Activated B cell treated with CpG ODN at 0.5 μM for 24 hours (primary cell): ENCODE measurements at regions not wholly inside any gene's neighbourhood (a gene's known extent, or its start where the extent isn't known, plus 50 kb on each side); places are given as distances from the start of the nearest gene placed in this dataset.
A peak's percentile ranks its signal among the peaks of the same experiment; 100 is the strongest.

Source experiments
- ATAC-seq: fragments of 200-7000 bp; cut with Tn5 transposase; one replicate; pipeline ENCODE4 v1.10.0; 2021; ENCODE audit warnings: low read depth, mild to moderate bottlenecking, moderate library complexity
- CTCF ChIA-PET: fragments of 350-600 bp; sonication (Branson Sonifier 250); formaldehyde crosslinking; loops from one replicate; lab custom pipeline; 2021; ENCODE audit warnings: antibody characterized with exemption; lab: Charles Lee
- POLR2A ChIA-PET: fragments of 350-600 bp; sonication (Branson Sonifier 250); formaldehyde crosslinking; loops from one replicate; lab custom pipeline; 2021; ENCODE audit warnings: antibody characterized with exemption; lab: Charles Lee
- DNase-seq: peaks from one replicate; pipeline ENCODE4 v3.0.0; 2022
- H3K27ac Mint-ChIP-seq: one replicate; pipeline ENCODE4 v1.8.0; 2020; ENCODE audit warnings: mixed read lengths
- H3K27me3 Mint-ChIP-seq: one replicate; pipeline ENCODE4 v1.8.0; 2021; ENCODE audit warnings: mixed read lengths
- H3K36me3 Mint-ChIP-seq: one replicate; pipeline ENCODE4 v1.8.0; 2021; ENCODE audit warnings: low read depth, mixed read lengths
- H3K4me1 Mint-ChIP-seq: one replicate; pipeline ENCODE4 v1.8.0; 2021; ENCODE audit warnings: mixed read lengths
- H3K4me3 Mint-ChIP-seq: one replicate; pipeline ENCODE4 v1.8.0; 2020; ENCODE audit warnings: mild to moderate bottlenecking, mixed read lengths
- H3K9me3 Mint-ChIP-seq: one replicate; pipeline ENCODE4 v1.8.0; 2020; ENCODE audit warnings: mixed read lengths
- intact Hi-C: fragments of 100-400 bp; cut with micrococcal nuclease; formaldehyde crosslinking; loops from one replicate; pipeline ENCODE4 v1.15.1; 2024
- TF ChIP-seq, protein P1 (sequence below): fragments of 200-600 bp; IDR thresholded peaks from one replicate; pipeline ENCODE4 v1.8.0; 2022; ENCODE audit warnings: antibody characterized with exemption, mild to moderate bottlenecking

DNA sequence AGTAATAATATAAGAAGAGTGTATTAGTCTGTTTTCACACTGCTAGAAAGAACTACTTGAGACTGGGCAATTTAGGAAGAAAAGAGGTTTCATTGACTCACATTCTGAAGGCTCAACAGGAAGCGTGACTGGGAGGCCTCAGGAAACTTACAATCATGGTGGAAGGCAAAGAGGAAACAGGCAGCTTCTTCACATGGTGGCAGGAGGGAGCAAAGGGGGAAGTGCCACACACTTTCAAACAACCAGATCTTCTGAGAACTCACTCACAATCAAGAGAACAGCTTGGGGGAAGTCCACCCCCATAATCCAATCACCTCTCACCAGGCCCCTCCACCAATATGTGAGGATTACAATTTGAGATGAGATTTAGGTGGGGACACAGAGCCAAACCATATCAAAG, 212.5 kb upstream of the HDAC9 start:
- TF ChIP-seq, protein P1, sequence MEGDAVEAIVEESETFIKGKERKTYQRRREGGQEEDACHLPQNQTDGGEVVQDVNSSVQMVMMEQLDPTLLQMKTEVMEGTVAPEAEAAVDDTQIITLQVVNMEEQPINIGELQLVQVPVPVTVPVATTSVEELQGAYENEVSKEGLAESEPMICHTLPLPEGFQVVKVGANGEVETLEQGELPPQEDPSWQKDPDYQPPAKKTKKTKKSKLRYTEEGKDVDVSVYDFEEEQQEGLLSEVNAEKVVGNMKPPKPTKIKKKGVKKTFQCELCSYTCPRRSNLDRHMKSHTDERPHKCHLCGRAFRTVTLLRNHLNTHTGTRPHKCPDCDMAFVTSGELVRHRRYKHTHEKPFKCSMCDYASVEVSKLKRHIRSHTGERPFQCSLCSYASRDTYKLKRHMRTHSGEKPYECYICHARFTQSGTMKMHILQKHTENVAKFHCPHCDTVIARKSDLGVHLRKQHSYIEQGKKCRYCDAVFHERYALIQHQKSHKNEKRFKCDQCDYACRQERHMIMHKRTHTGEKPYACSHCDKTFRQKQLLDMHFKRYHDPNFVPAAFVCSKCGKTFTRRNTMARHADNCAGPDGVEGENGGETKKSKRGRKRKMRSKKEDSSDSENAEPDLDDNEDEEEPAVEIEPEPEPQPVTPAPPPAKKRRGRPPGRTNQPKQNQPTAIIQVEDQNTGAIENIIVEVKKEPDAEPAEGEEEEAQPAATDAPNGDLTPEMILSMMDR, result no peak
- CTCF ChIA-PET, result no interaction called here
- intact Hi-C loops, result loop anchor here (1.0 kb wide), 1 partner anchor 8 kb away; no protein-coding TSS in a partner anchor
- DNase-seq (no peak), ATAC-seq (no peak)
- Mint-ChIP-seq H3K9me3 (peaks cover 3% of the 10 kb centered on the region), H3K4me3 (no peak overlapping the region), H3K27ac (no peak overlapping the region), H3K36me3 (no peaks in the 10 kb centered on the region), H3K4me1 (no peaks in the 10 kb centered on the region), H3K27me3 (no peaks in the 10 kb centered on the region)
- POLR2A ChIA-PET, result no interaction called here

DNA sequence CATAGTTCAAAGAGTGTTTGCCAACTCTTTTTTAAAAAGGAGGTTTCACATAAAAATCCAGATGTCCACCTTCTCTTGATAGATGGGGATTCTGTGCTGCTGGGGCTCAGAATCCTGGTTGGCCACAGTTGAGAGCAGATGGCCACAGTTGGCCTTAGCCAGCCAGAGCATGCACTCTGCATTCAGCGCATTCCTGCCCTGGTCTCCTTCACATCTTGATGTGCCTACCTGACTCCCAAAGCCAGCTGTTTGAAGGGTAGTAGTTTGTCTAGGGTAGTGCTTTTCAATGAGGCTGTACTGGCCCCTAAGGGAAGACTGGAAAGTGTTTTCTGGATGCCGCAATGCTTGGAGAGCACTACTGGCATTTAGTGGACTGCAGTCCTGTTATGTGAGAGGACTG, 208.1 kb upstream of the HDAC9 start:
- TF ChIP-seq, protein P1, result no peak
- DNase-seq, result no peak
- Mint-ChIP-seq H3K36me3 (no peaks in the 10 kb centered on the region), H3K27me3 (no peaks in the 10 kb centered on the region), H3K4me1 (peaks cover 38% of the 10 kb centered on the region), H3K27ac (no peak overlapping the region), H3K4me3 (no peak overlapping the region), H3K9me3 (peaks cover 3% of the 10 kb centered on the region)
- CTCF ChIA-PET, result no interaction called here
- intact Hi-C loops, result no loop called here
- no peak for ATAC-seq
- POLR2A ChIA-PET, result no interaction called here

DNA sequence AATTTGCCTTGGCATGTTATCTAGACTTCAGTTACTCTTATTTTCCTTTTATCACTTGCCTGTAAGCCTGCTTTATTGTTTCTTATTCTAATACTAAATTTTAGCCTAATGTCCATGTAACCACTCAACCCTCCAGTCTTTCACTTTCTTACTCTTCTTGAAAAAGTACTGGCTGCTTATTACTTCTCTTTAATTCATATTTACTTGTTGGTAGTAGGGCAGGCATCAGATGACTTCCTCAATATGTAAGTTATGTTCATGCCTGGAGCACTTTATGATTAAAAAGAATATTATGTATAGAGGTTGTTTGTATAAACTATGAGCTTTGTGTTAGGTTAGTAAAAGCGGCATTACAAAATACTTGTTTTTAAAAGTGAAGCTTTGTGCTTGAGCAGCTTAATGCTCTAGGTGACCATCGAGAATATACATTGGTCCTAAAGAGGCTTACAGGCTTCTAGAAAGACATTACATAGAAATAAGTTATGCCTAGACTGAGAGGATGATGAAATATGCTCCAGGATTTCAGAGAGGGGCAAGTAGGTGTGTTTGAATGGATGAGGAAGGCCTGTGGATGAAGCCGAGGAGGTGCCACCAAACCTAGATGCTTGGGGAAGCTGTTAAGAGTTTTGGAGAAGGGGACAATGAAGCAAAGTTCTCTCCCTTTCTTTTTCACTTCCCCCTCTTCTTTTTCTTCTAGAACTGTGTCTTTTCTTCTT, 207.1 kb upstream of the HDAC9 start:
- ATAC-seq, result no peak

GRCh38 chr7:18289788-18290187, 205.8 kb upstream of the HDAC9 start:
- Mint-ChIP-seq H3K36me3 (no peaks in the 10 kb centered on the region), H3K27ac (peak overlapping the region; percentile 86), H3K27me3 (no peaks in the 10 kb centered on the region), H3K4me1 (peaks cover 59% of the 10 kb centered on the region), H3K9me3 (no peaks in the 10 kb centered on the region), H3K4me3 (peak overlapping the region; percentile 83)
- ChIA-PET CTCF (interaction anchor here (1.0 to 1.8 kb wide), 5 partner anchors 9 to 62 kb away, joined by 3 to 5 read pairs (median 3); no protein-coding TSS in a partner anchor), POLR2A (interaction anchor here (0.5 to 0.8 kb wide), 2 partner anchors 49 to 336 kb away, joined by 3 to 7 read pairs; no protein-coding TSS in a partner anchor)
- ATAC-seq (no peak), DNase-seq (no peak)
- TF ChIP-seq, protein P1, result no peak
- intact Hi-C loops, result loop anchor here (2.0 kb wide), 2 partner anchors 45 to 65 kb away; no protein-coding TSS in a partner anchor

More for the DNA sequence above, 207.1 kb upstream of the HDAC9 start:
- intact Hi-C loops, result no loop called here
- TF ChIP-seq, protein P1, result no peak
- Mint-ChIP-seq H3K27me3 (no peaks in the 10 kb centered on the region), H3K9me3 (no peaks in the 10 kb centered on the region), H3K4me3 (peak overlapping the region; percentile 13), H3K4me1 (peaks cover 48% of the 10 kb centered on the region), H3K36me3 (no peaks in the 10 kb centered on the region), H3K27ac (peak overlapping the region; percentile 89)
- no peak for DNase-seq
- CTCF ChIA-PET, result interaction anchor here (1.0 kb wide), 2 partner anchors 12 to 74 kb away, joined by 3 to 4 read pairs; no protein-coding TSS in a partner anchor
- POLR2A ChIA-PET, result no interaction called here

- ChIA-PET POLR2A (interaction anchor here (0.5 to 0.8 kb wide), 2 partner anchors 49 to 335 kb away, joined by 3 to 7 read pairs; no protein-coding TSS in a partner anchor), CTCF (interaction anchor here (0.9 to 1.8 kb wide), 5 partner anchors 8 to 67 kb away, joined by 3 to 5 read pairs (median 3); no protein-coding TSS in a partner anchor)
- peak overlapping the region; percentile 83 for H3K4me3 Mint-ChIP-seq
- H3K36me3 Mint-ChIP-seq, result no peaks in the 10 kb centered on the region
- intact Hi-C loops, result loop anchor here (2.0 kb wide), 2 partner anchors 45 to 65 kb away; no protein-coding TSS in a partner anchor
- TF ChIP-seq, protein P1, result no peak
- H3K27ac Mint-ChIP-seq, result peak overlapping the region; percentile 86
- ATAC-seq (peak; percentile 55), DNase-seq (no peak)
- H3K4me1 Mint-ChIP-seq, result peaks cover 63% of the 10 kb centered on the region
- H3K9me3 Mint-ChIP-seq, result no peaks in the 10 kb centered on the region
- no peaks in the 10 kb centered on the region for H3K27me3 Mint-ChIP-seq
These were observed 205.3 kb upstream of the HDAC9 start for GRCh38 chr7:18290223-18290622.
